Mammary epithelial cell (primary cell): ENCODE measurements at regions not wholly inside any gene's neighbourhood (a gene's known extent, or its start where the extent isn't known, plus 50 kb on each side); places are given as distances from the start of the nearest gene placed in this dataset.

Source experiments
- CTCF ChIP-seq, 2 donors: IDR thresholded peaks in 1 of 2; conservative IDR thresholded peaks in 1 of 2; 2 replicates each; pipeline ENCODE4 v1.5.1; 2011 to 2012; ENCODE audit warnings: inconsistent platforms in 2 of 2, low read length in 2 of 2, mild to moderate bottlenecking in 2 of 2, control low read depth in 1 of 2, low read depth in 1 of 2; ENCODE audit not compliant: insufficient read depth in 1 of 2; ENCODE audit errors: extremely low read depth in 1 of 2
- EZH2 ChIP-seq: IDR thresholded peaks from 2 replicates; pipeline ENCODE4 v1.6.1; 2012; ENCODE audit warnings: low read length, inconsistent platforms, borderline replicate concordance

- TF ChIP-seq CTCF (conservative IDR thresholded peaks at IDR 0.05 in 1 of 2, IDR thresholded peaks at IDR 0.05 in 1 of 2; ENCODE audit: extremely low read depth in 1 of 2, insufficient read depth in 1 of 2, low read depth in 1 of 2, low read length in 2 of 2): no peak
- no peak for TF ChIP-seq EZH2
Observed at GRCh38 chr4:97504713-97505112, 638.6 kb downstream of the STPG2 start.
